Gastrocnemius medialis (tissue), 4 donors: ENCODE measurements at regions not wholly inside any gene's neighbourhood (a gene's known extent, or its start where the extent isn't known, plus 50 kb on each side); places are given as distances from the start of the nearest gene placed in this dataset.

Experiments
- ATAC-seq, 2 donors: fragments of 150-250 bp; one replicate each; pipeline ENCODE4 v1.9.1; 2016
- DNase-seq, 2 donors: peaks; one replicate each; pipeline ENCODE4 v3.0.0-alpha.2; 2019
- H3K27ac ChIP-seq, 4 donors: fragments of 200-600 bp; sonication (generic); 1 replicate in 1 of 4; 2 replicates in 3 of 4; pipeline ENCODE4 v1.5.1; 2016 to 2018; ENCODE audit warnings: mild to moderate bottlenecking in 2 of 4, moderate library complexity in 1 of 4
- H3K27me3 ChIP-seq, 3 donors: fragments of 200-600 bp; sonication (generic) in 2 of 3; 1 replicate in 1 of 3; 2 replicates in 2 of 3; pipeline versions ENCODE4 v1.5.1 to v1.6.0; 2016 to 2019; ENCODE audit warnings: mild to moderate bottlenecking in 1 of 3, moderate library complexity in 1 of 3
- H3K36me3 ChIP-seq, 2 donors: fragments of 200-600 bp; sonication (generic) in 1 of 2; one replicate each; pipeline ENCODE4 v1.5.1; 2017 to 2018
- H3K4me1 ChIP-seq, 2 donors: fragments of 200-600 bp; sonication (generic) in 1 of 2; one replicate each; pipeline ENCODE4 v1.5.1; 2016 to 2017; ENCODE audit warnings: mild to moderate bottlenecking in 2 of 2
- H3K4me3 ChIP-seq, 4 donors: fragments of 200-600 bp; sonication (generic) in 3 of 4; 1 replicate in 1 of 4; 2 replicates in 3 of 4; pipeline ENCODE4 v1.5.1; 2016 to 2019; ENCODE audit warnings: mild to moderate bottlenecking in 2 of 4
- H3K9me3 ChIP-seq, 3 donors: fragments of 200-600 bp; sonication (generic) in 2 of 3; 1 replicate in 1 of 3; 2 replicates in 2 of 3; pipeline ENCODE4 v1.5.1; 2016 to 2019
- POLR2A ChIP-seq, 2 donors: fragments of 450-650 bp; IDR thresholded peaks; one replicate each; pipeline ENCODE4 v1.6.1; 2017; ENCODE audit warnings: antibody characterized with exemption in 2 of 2, mild to moderate bottlenecking in 2 of 2, moderate library complexity in 2 of 2
- in situ Hi-C, 4 donors: fragments of 200-750 bp; cut with MboI; loops; one replicate each; pipeline versions ENCODE4 v1.15.0 to v1.8.0; 2017; ENCODE audit warnings: low sequenced_read_pairs in 4 of 4
- intact Hi-C: fragments of 100-400 bp; cut with DNase I; formaldehyde crosslinking; loops from one replicate; pipeline ENCODE4 v1.15.1; 2023; ENCODE audit warnings: low total_unique reads
- TF ChIP-seq, protein P1 (sequence below), 5 experiments: fragments of 450-650 bp in 3 of 5; fragments of 200-600 bp in 2 of 5; sonication (generic) in 2 of 5; IDR thresholded peaks in 4 of 5; conservative IDR thresholded peaks in 1 of 5; 1 replicate in 4 of 5; 2 replicates in 1 of 5; pipeline ENCODE4 v1.5.1; 2016 to 2019; ENCODE audit warnings: antibody characterized with exemption in 5 of 5, mild to moderate bottlenecking in 3 of 5, moderate library complexity in 3 of 5

DNA sequence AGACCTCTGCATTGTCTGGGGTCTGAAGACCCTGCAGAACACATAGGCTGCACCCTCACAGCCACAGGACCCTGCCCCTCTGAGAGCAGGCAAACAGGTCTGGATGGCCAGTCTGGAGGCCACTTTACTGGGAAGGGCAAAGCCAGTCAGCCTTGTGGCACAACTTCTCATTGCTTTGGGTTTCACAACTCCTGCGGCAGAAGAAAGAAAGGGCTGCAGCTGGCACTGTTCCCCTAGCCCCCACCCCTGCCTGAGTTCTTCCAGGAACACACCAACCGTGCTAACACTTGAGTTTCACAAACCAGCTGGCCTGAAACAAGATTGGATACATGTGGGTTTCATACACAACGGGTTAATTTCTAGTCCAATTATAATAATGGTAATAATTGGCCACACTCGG, 276.5 kb upstream of the MGAT5 start:
- DNase-seq, result peak in 1 of 2 donors; percentile 25
- Histone ChIP-seq H3K27me3 (no peaks in the 10 kb centered on the region), H3K4me3 (no peak overlapping the region), H3K4me1 (peaks cover 0 to 10% of the 10 kb centered on the region in 2 donors), H3K27ac (no peak overlapping the region), H3K36me3 (no peaks in the 10 kb centered on the region), H3K9me3 (no peaks in the 10 kb centered on the region)
- intact Hi-C loops, result no loop called here
- no peak for ATAC-seq
- in situ Hi-C loops, result no loop called here
- TF ChIP-seq POLR2A (IDR thresholded peaks at IDR 0.05), result no peak
- TF ChIP-seq, protein P1, sequence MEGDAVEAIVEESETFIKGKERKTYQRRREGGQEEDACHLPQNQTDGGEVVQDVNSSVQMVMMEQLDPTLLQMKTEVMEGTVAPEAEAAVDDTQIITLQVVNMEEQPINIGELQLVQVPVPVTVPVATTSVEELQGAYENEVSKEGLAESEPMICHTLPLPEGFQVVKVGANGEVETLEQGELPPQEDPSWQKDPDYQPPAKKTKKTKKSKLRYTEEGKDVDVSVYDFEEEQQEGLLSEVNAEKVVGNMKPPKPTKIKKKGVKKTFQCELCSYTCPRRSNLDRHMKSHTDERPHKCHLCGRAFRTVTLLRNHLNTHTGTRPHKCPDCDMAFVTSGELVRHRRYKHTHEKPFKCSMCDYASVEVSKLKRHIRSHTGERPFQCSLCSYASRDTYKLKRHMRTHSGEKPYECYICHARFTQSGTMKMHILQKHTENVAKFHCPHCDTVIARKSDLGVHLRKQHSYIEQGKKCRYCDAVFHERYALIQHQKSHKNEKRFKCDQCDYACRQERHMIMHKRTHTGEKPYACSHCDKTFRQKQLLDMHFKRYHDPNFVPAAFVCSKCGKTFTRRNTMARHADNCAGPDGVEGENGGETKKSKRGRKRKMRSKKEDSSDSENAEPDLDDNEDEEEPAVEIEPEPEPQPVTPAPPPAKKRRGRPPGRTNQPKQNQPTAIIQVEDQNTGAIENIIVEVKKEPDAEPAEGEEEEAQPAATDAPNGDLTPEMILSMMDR (IDR thresholded peaks at IDR 0.05 in 4 of 5, conservative IDR thresholded peaks at IDR 0.05 in 1 of 5), result no peak

DNA sequence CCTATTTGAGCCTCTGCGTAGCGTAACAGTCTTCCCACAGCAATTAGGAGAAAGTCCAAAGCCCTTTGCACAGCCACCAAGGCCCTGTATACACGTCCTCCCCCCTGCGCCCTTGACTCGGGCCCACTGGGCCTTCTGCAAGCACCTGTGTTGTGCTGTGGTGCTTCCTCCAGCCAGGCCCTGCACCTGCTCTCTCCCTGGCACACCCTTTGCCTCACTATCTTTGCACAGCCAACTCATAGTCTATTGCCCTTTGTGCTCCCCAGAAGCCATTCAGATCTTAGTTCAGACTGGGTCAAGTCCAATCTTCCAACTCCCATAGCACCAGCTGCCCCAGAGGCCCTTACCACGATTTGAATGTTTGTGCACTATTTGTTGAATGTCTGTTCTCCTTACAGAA, 271.6 kb upstream of the MGAT5 start:
- Histone ChIP-seq H3K27me3 (no peaks in the 10 kb centered on the region), H3K4me3 (no peak overlapping the region), H3K4me1 (peaks cover 7 to 16% of the 10 kb centered on the region in 2 donors), H3K36me3 (no peaks in the 10 kb centered on the region), H3K9me3 (no peaks in the 10 kb centered on the region), H3K27ac (no peak overlapping the region)
- intact Hi-C loops, result no loop called here
- in situ Hi-C loops, result no loop called here
- TF ChIP-seq, protein P1 (IDR thresholded peaks at IDR 0.05 in 4 of 5, conservative IDR thresholded peaks at IDR 0.05 in 1 of 5), result no peak
- TF ChIP-seq POLR2A (IDR thresholded peaks at IDR 0.05), result no peak
- ATAC-seq (no peak), DNase-seq (no peak)

DNA sequence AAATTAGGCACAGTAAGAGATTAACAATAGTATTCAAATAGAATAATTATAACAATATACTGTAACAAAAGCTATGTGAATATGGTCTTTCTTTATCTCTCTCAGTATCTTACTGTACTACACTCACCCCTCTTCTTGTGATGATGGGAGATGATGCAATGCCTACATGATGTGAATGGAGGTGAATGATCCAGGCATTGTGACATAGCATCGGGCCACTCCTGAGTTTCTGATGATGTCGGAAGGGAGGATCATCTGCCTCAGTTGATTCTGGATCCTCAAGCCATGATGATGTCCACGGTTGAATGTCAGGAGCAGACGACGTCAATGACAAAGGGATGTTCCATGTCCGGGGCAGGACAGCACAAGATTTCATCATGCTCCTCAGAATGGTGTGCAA, 268.3 kb upstream of the MGAT5 start:
- H3K9me3 ChIP-seq, result no peaks in the 10 kb centered on the region
- intact Hi-C loops, result no loop called here
- ATAC-seq (no peak), DNase-seq (no peak)
- H3K4me3 ChIP-seq, result no peak overlapping the region
- in situ Hi-C loops, result no loop called here
- no peaks in the 10 kb centered on the region for H3K27me3 ChIP-seq
- no peak for TF ChIP-seq POLR2A (IDR thresholded peaks at IDR 0.05)
- TF ChIP-seq, protein P1 (IDR thresholded peaks at IDR 0.05 in 4 of 5, conservative IDR thresholded peaks at IDR 0.05 in 1 of 5), result no peak
- no peaks in the 10 kb centered on the region for H3K36me3 ChIP-seq
- H3K4me1 ChIP-seq, result peaks cover 11 to 20% of the 10 kb centered on the region in 2 donors
- H3K27ac ChIP-seq, result no peak overlapping the region

DNA sequence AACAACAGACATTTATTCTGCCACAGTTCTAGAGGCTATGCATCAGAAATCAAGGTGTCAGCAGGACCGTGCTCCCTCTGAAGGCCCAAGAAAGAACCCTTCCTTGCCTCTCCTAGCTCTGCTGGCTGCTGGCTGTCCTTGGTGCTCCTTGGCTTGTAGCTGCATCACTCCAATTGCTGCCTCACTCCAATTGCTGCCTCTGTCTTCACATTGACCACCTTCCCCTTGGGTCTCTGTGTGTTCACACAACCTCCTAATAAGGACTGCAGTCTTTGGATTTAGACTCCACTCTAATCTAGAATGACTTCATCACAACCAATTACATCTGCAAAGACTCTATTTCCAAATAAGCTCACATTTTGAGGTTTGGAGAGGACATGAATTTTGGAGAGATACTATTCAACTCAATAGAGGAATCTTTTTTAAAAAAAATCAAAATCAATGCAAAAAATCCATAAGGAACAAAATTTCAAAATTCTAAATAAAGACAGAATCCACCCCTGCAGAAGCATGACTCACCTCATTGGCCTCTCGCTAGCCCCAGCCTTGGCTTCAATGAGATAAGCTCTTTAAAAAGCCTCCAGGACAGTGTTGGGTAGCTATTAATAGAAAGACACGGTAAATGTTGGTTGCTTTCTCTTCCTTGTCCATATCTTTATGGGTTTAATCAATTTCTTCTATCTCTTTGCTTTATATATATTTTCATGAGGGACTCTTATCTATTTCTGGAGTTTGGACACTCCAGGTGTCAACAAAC, 267.6 kb upstream of the MGAT5 start:
- H3K27ac ChIP-seq, result peak overlapping the region; percentile 32 to 60 (median 56)
- TF ChIP-seq, protein P1 (IDR thresholded peaks at IDR 0.05 in 4 of 5, conservative IDR thresholded peaks at IDR 0.05 in 1 of 5), result no peak
- TF ChIP-seq POLR2A (IDR thresholded peaks at IDR 0.05), result no peak
- no peaks in the 10 kb centered on the region for H3K9me3 ChIP-seq
- H3K27me3 ChIP-seq, result no peaks in the 10 kb centered on the region
- no peaks in the 10 kb centered on the region for H3K36me3 ChIP-seq
- intact Hi-C loops (no loop called here), in situ Hi-C loops (no loop called here)
- ATAC-seq (peak; percentile 87 to 92), DNase-seq (peak in 1 of 2 donors; percentile 18)
- H3K4me1 ChIP-seq, result peaks cover 11 to 20% of the 10 kb centered on the region in 2 donors
- H3K4me3 ChIP-seq, result peak overlapping the region in 3 of 4 donors; percentile 6 to 34 (median 19)
